Vagina (tissue), 2 donors: ENCODE measurements at regions not wholly inside any gene's neighbourhood (a gene's known extent, or its start where the extent isn't known, plus 50 kb on each side); places are given as distances from the start of the nearest gene placed in this dataset.

Source experiments
- DNase-seq, 2 donors: peaks; one replicate each; pipeline ENCODE4 v3.0.0-alpha.2; 2017; ENCODE audit errors: extremely low spot score in 2 of 2
- H3K27ac ChIP-seq: fragments of 200-600 bp; sonication (generic); one replicate; pipeline ENCODE4 v1.5.1; 2019
- H3K27me3 ChIP-seq: fragments of 200-600 bp; sonication (generic); one replicate; pipeline ENCODE4 v1.5.1; 2019
- H3K36me3 ChIP-seq, 2 donors: fragments of 200-600 bp; sonication (generic); one replicate each; pipeline ENCODE4 v1.5.1; 2017 to 2019
- H3K4me1 ChIP-seq: fragments of 200-600 bp; sonication (generic); one replicate; pipeline ENCODE4 v1.5.1; 2019
- H3K4me3 ChIP-seq, 2 donors: fragments of 200-600 bp; sonication (generic); 1 replicate in 1 of 2; 2 replicates in 1 of 2; pipeline ENCODE4 v1.5.1; 2016 to 2019
- H3K9me3 ChIP-seq: fragments of 200-600 bp; sonication (generic); one replicate; pipeline ENCODE4 v1.5.1; 2019
- POLR2A ChIP-seq, 2 donors: fragments of 450-650 bp; IDR thresholded peaks; one replicate each; pipeline ENCODE4 v1.6.1; 2017; ENCODE audit warnings: antibody characterized with exemption in 2 of 2, mild to moderate bottlenecking in 2 of 2, moderate library complexity in 2 of 2
- POLR2AphosphoS5 ChIP-seq, 2 donors: sonication (generic); formaldehyde crosslinking; IDR thresholded peaks; one replicate each; pipeline ENCODE4 v1.9.0; 2017; ENCODE audit warnings: antibody characterized with exemption in 2 of 2, mild to moderate bottlenecking in 2 of 2, low read depth in 1 of 2; ENCODE audit not compliant: insufficient read depth in 1 of 2
- intact Hi-C: fragments of 100-400 bp; cut with DNase I; formaldehyde crosslinking; loops from one replicate; pipeline ENCODE4 v1.15.1; 2023
- TF ChIP-seq, protein P1 (sequence below), 3 experiments: fragments of 450-650 bp in 2 of 3; fragments of 200-600 bp in 1 of 3; sonication (generic) in 1 of 3; IDR thresholded peaks; one replicate each; pipeline ENCODE4 v1.5.1; 2017 to 2019; ENCODE audit warnings: antibody characterized with exemption in 3 of 3, mild to moderate bottlenecking in 2 of 3, moderate library complexity in 2 of 3

GRCh38 chr2:180507028-180507427 is 473.4 kb upstream of the UBE2E3 start:
- no peak overlapping the region for H3K4me3 ChIP-seq
- no peaks in the 10 kb centered on the region for H3K36me3 ChIP-seq
- H3K9me3 ChIP-seq, result no peaks in the 10 kb centered on the region
- H3K4me1 ChIP-seq, result peaks cover 5% of the 10 kb centered on the region
- no peak overlapping the region for H3K27ac ChIP-seq
- no peak for TF ChIP-seq POLR2A (IDR thresholded peaks at IDR 0.05)
- TF ChIP-seq POLR2AphosphoS5 (IDR thresholded peaks at IDR 0.05; ENCODE audit: insufficient read depth in 1 of 2, low read depth in 1 of 2), result no peak
- TF ChIP-seq, protein P1, sequence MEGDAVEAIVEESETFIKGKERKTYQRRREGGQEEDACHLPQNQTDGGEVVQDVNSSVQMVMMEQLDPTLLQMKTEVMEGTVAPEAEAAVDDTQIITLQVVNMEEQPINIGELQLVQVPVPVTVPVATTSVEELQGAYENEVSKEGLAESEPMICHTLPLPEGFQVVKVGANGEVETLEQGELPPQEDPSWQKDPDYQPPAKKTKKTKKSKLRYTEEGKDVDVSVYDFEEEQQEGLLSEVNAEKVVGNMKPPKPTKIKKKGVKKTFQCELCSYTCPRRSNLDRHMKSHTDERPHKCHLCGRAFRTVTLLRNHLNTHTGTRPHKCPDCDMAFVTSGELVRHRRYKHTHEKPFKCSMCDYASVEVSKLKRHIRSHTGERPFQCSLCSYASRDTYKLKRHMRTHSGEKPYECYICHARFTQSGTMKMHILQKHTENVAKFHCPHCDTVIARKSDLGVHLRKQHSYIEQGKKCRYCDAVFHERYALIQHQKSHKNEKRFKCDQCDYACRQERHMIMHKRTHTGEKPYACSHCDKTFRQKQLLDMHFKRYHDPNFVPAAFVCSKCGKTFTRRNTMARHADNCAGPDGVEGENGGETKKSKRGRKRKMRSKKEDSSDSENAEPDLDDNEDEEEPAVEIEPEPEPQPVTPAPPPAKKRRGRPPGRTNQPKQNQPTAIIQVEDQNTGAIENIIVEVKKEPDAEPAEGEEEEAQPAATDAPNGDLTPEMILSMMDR (IDR thresholded peaks at IDR 0.05), result no peak
- intact Hi-C loops, result no loop called here
- no peaks in the 10 kb centered on the region for H3K27me3 ChIP-seq
- no peak for DNase-seq

- TF ChIP-seq POLR2AphosphoS5 (IDR thresholded peaks at IDR 0.05; ENCODE audit: insufficient read depth in 1 of 2, low read depth in 1 of 2) (no peak), POLR2A (IDR thresholded peaks at IDR 0.05) (no peak)
- TF ChIP-seq, protein P1 (IDR thresholded peaks at IDR 0.05), result no peak
- Histone ChIP-seq H3K4me3 (no peak overlapping the region), H3K36me3 (no peaks in the 10 kb centered on the region), H3K9me3 (no peaks in the 10 kb centered on the region), H3K27ac (no peak overlapping the region), H3K27me3 (no peaks in the 10 kb centered on the region), H3K4me1 (peaks cover 5% of the 10 kb centered on the region)
- intact Hi-C loops, result no loop called here
- DNase-seq, result no peak
These were observed 475.2 kb upstream of the UBE2E3 start for GRCh38 chr2:180505203-180505602.

DNA sequence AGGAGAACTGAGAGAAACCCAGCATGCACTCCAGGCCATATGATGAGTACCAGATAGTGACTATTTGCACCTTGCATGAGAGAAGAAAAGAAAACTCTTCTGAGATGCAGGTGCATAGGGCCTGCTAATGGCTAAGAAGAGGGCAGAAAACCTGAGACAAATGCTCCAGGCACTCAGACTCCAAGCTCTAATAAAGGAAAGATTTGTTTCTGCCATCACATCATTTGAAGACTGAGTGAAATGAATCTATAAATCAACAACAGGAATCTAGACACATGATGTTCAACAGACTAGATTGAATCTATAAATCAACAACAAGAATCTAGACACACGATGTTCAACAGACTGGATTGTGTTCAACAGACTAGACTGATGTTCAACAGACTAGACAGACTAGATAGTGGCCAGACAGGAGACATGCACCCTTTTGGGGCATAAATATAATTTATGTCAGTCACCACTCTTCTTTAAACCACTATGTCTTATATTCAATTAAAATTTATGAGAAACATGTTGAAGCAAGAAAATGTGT is 482.7 kb upstream of the UBE2E3 start:
- Histone ChIP-seq H3K36me3 (no peaks in the 10 kb centered on the region), H3K27ac (no peak overlapping the region), H3K27me3 (no peaks in the 10 kb centered on the region), H3K4me3 (no peak overlapping the region), H3K9me3 (no peaks in the 10 kb centered on the region), H3K4me1 (no peaks in the 10 kb centered on the region)
- DNase-seq, result no peak
- intact Hi-C loops, result no loop called here
- TF ChIP-seq POLR2A (IDR thresholded peaks at IDR 0.05), result no peak
- TF ChIP-seq POLR2AphosphoS5 (IDR thresholded peaks at IDR 0.05; ENCODE audit: insufficient read depth in 1 of 2, low read depth in 1 of 2), result no peak
- TF ChIP-seq, protein P1 (IDR thresholded peaks at IDR 0.05), result no peak

DNA sequence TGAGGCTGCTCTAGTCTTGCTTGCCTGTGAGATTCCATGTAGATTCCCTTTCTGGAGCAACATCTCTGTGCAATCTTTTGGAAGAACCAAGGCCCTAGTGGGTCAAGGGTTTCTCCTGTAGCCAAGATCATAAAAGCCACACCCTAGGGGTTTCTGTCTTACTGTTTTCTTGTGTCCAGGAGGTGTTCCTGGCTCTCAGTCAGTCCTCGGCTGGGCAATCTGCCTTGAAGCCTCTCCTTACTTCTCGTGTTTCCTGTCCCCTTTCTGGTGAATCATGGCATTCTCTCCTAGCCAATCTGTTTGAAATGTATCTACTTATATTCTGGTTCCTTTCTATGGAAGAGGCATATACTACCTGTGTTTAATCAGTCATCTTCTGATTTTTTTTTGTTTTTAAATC is 484.8 kb upstream of the UBE2E3 start:
- Histone ChIP-seq H3K9me3 (no peaks in the 10 kb centered on the region), H3K36me3 (no peaks in the 10 kb centered on the region), H3K27ac (no peak overlapping the region), H3K4me3 (no peak overlapping the region), H3K4me1 (no peaks in the 10 kb centered on the region), H3K27me3 (no peaks in the 10 kb centered on the region)
- intact Hi-C loops, result no loop called here
- DNase-seq, result no peak
- TF ChIP-seq, protein P1 (IDR thresholded peaks at IDR 0.05), result no peak
- TF ChIP-seq POLR2AphosphoS5 (IDR thresholded peaks at IDR 0.05; ENCODE audit: insufficient read depth in 1 of 2, low read depth in 1 of 2) (no peak), POLR2A (IDR thresholded peaks at IDR 0.05) (no peak)

GRCh38 chr2:180494286-180494685 is 486.1 kb upstream of the UBE2E3 start:
- TF ChIP-seq POLR2AphosphoS5 (IDR thresholded peaks at IDR 0.05; ENCODE audit: insufficient read depth in 1 of 2, low read depth in 1 of 2) (no peak), POLR2A (IDR thresholded peaks at IDR 0.05) (no peak)
- TF ChIP-seq, protein P1 (IDR thresholded peaks at IDR 0.05), result no peak
- Histone ChIP-seq H3K27ac (no peak overlapping the region), H3K9me3 (no peaks in the 10 kb centered on the region), H3K36me3 (no peaks in the 10 kb centered on the region), H3K27me3 (no peaks in the 10 kb centered on the region), H3K4me3 (no peak overlapping the region), H3K4me1 (no peaks in the 10 kb centered on the region)
- intact Hi-C loops, result no loop called here
- DNase-seq, result no peak
